ENCODE measurements at regions not wholly inside any gene's neighbourhood (a gene's known extent, or its start where the extent isn't known, plus 50 kb on each side); places are given as distances from the start of the nearest gene placed in this dataset.
"Not testable (repeated sequence)": the region's sequence is repeated elsewhere in the genome, so short reads cannot be mapped to it uniquely, and the experiment has no call there.

DNA sequence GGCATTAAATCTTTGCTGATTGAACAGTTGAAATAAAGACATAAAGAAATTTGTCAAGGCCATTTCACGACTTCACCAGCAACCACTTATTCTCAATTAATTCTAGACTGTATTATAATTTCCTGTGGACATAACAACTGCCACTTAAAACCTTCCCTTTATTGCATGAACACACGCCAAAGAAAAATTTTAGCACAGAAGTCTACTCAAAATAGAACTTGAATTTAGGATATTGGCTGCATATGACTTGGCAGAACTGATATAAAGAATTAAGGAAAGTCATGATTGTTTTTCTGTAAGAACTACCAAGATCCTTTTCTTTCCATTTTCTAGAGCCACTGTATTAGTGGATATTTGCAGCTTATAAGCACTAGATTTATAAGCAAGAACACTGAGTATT, 226.5 kb upstream of the AKR1E2 start:
- no peak for DNase-seq (ENCODE audit: low spot score)
- no peak overlapping the region for H3K27ac ChIP-seq
- no peak overlapping the region for H3K4me3 ChIP-seq
- TF ChIP-seq, protein P1, sequence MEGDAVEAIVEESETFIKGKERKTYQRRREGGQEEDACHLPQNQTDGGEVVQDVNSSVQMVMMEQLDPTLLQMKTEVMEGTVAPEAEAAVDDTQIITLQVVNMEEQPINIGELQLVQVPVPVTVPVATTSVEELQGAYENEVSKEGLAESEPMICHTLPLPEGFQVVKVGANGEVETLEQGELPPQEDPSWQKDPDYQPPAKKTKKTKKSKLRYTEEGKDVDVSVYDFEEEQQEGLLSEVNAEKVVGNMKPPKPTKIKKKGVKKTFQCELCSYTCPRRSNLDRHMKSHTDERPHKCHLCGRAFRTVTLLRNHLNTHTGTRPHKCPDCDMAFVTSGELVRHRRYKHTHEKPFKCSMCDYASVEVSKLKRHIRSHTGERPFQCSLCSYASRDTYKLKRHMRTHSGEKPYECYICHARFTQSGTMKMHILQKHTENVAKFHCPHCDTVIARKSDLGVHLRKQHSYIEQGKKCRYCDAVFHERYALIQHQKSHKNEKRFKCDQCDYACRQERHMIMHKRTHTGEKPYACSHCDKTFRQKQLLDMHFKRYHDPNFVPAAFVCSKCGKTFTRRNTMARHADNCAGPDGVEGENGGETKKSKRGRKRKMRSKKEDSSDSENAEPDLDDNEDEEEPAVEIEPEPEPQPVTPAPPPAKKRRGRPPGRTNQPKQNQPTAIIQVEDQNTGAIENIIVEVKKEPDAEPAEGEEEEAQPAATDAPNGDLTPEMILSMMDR (IDR thresholded peaks at IDR 0.05), result no peak

DNA sequence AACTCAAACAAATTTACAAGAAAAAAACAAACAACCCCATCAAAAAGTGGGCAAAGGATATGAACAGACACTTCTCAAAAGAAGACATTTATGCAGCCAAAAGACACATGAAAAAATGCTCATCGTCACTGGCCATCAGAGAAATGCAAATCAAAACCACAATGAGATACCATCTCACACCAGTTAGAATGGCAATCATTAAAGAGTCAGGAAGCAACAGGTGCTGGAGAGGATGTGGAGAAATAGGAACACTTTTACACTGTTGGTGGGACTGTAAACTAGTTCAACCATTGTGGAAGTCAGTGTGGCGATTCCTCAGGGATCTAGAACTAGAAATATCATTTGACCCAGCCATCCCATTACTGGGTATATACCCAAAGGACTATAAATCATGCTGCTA, 228.1 kb upstream of the AKR1E2 start:
- H3K4me3 ChIP-seq; H3K27ac ChIP-seq; DNase-seq (ENCODE audit: low spot score): not testable (repeated sequence)

- DNase-seq (ENCODE audit: low spot score), result no peak
- Histone ChIP-seq H3K4me3 (no peak overlapping the region), H3K27ac (no peak overlapping the region)
- TF ChIP-seq, protein P1 (IDR thresholded peaks at IDR 0.05), result no peak
These were observed 229.1 kb upstream of the AKR1E2 start for GRCh38 chr10:4596951-4597350.

DNA sequence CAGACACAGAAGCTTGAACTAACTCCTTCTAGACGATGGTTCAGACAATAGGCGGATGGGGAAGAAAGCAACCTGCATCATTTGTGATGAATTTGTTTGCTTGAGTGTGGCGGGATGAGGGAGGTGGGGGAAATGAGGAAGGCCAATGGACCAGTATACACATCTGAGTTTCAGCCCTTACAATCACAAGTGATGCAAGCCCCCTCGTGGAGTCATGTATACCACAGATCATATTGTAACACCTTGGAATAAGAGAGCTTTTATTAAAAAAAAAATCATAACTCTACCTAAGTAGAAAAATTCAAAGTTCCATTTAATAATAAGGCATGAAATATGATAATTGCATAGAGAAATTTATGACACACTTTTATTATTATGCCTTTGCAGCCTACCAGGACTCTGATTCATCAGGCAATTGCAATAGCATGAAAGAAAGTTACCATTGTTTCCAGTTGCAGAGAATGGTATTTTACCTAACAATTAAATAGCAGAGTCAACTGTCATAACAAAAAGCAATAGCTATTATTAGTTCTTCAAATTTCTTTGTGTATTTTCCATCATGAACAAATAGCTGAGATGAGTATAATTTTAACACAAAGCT, 230.2 kb upstream of the AKR1E2 start:
- Histone ChIP-seq H3K27ac (no peak overlapping the region), H3K4me3 (no peak overlapping the region)
- no peak for DNase-seq (ENCODE audit: low spot score)
- TF ChIP-seq, protein P1 (IDR thresholded peaks at IDR 0.05), result no peak

GRCh38 chr10:4590807-4591206, 235.2 kb upstream of the AKR1E2 start:
- DNase-seq (ENCODE audit: low spot score), result no peak
- TF ChIP-seq, protein P1 (IDR thresholded peaks at IDR 0.05), result no peak
- Histone ChIP-seq H3K4me3 (no peak overlapping the region), H3K27ac (no peak overlapping the region)

- no peak overlapping the region for H3K4me3 ChIP-seq
- no peak for DNase-seq (ENCODE audit: low spot score)
- TF ChIP-seq, protein P1 (IDR thresholded peaks at IDR 0.05), result no peak
- no peak overlapping the region for H3K27ac ChIP-seq
These were observed 237.2 kb upstream of the AKR1E2 start for GRCh38 chr10:4588824-4589223.

DNA sequence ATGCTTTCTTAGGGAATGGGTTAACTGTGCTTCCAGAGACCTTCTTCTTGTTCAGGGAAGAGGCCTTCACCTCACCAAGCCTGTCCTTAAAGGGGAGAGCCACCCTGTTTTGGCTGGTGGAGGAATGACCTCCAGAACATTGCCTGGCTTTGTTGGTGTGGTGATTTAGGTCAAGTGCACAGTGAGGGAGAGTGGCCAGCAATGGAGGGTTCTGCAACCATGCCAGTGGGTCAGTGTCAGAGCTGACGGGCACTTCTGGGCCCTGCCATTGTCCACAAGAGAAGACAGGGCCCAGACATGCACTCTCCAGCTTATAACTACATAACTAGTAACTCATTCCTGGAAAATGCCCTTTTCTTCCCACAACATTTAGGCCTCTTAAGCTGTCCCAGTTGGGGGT, 238.5 kb upstream of the AKR1E2 start:
- DNase-seq (ENCODE audit: low spot score), result no peak
- no peak overlapping the region for H3K27ac ChIP-seq
- TF ChIP-seq, protein P1 (IDR thresholded peaks at IDR 0.05), result no peak
- H3K4me3 ChIP-seq, result no peak overlapping the region

DNA sequence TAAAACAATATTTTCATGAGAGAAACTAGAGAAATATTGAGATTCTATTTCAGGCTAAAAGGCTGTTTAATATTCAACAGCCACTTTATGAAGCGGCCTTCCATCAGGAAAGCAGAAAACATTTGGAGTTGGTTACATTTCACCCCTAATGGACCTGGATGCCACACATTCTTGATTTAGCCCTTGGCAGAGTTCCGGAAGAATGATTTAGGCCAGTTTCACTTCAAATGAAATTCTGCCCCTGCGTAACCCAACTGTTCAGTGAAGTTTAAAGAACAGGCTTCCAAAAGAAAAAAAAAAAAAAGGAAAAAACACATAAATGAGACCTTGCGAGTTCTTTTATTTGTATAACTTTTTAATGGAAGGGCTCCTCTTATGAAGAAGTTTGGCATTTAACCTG, 239.2 kb upstream of the AKR1E2 start:
- TF ChIP-seq, protein P1 (IDR thresholded peaks at IDR 0.05), result no peak
- Histone ChIP-seq H3K4me3 (no peak overlapping the region), H3K27ac (no peak overlapping the region)
- no peak for DNase-seq (ENCODE audit: low spot score)
